GM12864 (cell line): ENCODE measurements at regions not wholly inside any gene's neighbourhood (a gene's known extent, or its start where the extent isn't known, plus 50 kb on each side); places are given as distances from the start of the nearest gene placed in this dataset.

Source experiments
- DNase-seq: peaks from one replicate; pipeline ENCODE4 v3.0.0-alpha.2; 2011; ENCODE audit warnings: low read depth
- H3K4me3 ChIP-seq: 2 replicates; pipeline ENCODE4 v1.5.1; 2011; ENCODE audit warnings: mild to moderate bottlenecking, low read depth, low read length, control low read depth
- TF ChIP-seq, protein P1 (sequence below): IDR thresholded peaks from 2 replicates; pipeline ENCODE4 v1.5.1; 2011; ENCODE audit warnings: low read depth, mild to moderate bottlenecking, moderate library complexity, low read length, control low read depth, inconsistent platforms; ENCODE audit errors: missing control alignments

DNA sequence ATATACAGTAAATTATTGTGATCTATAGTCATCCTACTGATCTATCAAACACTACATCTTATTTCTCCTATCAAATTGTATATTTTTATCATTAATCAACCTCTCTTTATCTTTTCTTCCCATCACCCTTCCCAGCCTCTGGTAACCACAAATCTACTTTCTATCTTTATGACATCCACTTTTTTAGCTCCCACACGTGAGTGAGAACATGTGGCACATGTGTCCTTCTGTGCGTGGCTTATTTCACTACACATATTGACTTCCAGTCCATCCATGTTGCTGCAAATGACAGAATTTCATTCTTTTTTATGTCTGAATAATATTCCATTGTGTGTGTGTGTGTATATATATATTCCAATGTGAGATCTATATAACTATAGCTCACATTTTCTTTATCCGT, 67.8 kb upstream of the TBX5 start:
- TF ChIP-seq, protein P1, sequence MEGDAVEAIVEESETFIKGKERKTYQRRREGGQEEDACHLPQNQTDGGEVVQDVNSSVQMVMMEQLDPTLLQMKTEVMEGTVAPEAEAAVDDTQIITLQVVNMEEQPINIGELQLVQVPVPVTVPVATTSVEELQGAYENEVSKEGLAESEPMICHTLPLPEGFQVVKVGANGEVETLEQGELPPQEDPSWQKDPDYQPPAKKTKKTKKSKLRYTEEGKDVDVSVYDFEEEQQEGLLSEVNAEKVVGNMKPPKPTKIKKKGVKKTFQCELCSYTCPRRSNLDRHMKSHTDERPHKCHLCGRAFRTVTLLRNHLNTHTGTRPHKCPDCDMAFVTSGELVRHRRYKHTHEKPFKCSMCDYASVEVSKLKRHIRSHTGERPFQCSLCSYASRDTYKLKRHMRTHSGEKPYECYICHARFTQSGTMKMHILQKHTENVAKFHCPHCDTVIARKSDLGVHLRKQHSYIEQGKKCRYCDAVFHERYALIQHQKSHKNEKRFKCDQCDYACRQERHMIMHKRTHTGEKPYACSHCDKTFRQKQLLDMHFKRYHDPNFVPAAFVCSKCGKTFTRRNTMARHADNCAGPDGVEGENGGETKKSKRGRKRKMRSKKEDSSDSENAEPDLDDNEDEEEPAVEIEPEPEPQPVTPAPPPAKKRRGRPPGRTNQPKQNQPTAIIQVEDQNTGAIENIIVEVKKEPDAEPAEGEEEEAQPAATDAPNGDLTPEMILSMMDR: no peak
- no peak for DNase-seq
- H3K4me3 ChIP-seq: no peak overlapping the region

- DNase-seq: no peak
- TF ChIP-seq, protein P1: no peak
- H3K4me3 ChIP-seq: no peak overlapping the region
These were observed 67.1 kb upstream of the TBX5 start for GRCh38 chr12:114473018-114473417.

- no peak overlapping the region for H3K4me3 ChIP-seq
- TF ChIP-seq, protein P1: no peak
- no peak for DNase-seq
These were observed 51.7 kb upstream of the TBX5 start for GRCh38 chr12:114457620-114458019.
